ENCODE measurements at regions not wholly inside any gene's neighbourhood (a gene's known extent, or its start where the extent isn't known, plus 50 kb on each side); places are given as distances from the start of the nearest gene placed in this dataset.

GRCh38 chr18:27719680-27720079 lies 457.2 kb downstream of the CDH2 start:
- no peak for TF ChIP-seq CTCF (IDR thresholded peaks at IDR 0.05; ENCODE audit: insufficient read depth, low read depth, low read length, missing control alignments)
- no peak overlapping the region for H3K4me3 ChIP-seq (ENCODE audit: low read depth, low read length)
- no peak for DNase-seq (ENCODE audit: low read depth)

- TF ChIP-seq CTCF (IDR thresholded peaks at IDR 0.05; ENCODE audit: insufficient read depth, low read depth, low read length, missing control alignments), result no peak
- peak; percentile 6 for DNase-seq (ENCODE audit: low read depth)
- H3K4me3 ChIP-seq (ENCODE audit: low read depth, low read length), result no peak overlapping the region
Observed at GRCh38 chr18:27717816-27718215, 459.1 kb downstream of the CDH2 start.

- TF ChIP-seq CTCF (IDR thresholded peaks at IDR 0.05; ENCODE audit: insufficient read depth, low read depth, low read length, missing control alignments), result no peak
- no peak overlapping the region for H3K4me3 ChIP-seq (ENCODE audit: low read depth, low read length)
- DNase-seq (ENCODE audit: low read depth), result no peak
Observed at GRCh38 chr18:27717250-27717649, 459.7 kb downstream of the CDH2 start.

GRCh38 chr18:27715751-27716150 lies 461.2 kb downstream of the CDH2 start:
- TF ChIP-seq CTCF (IDR thresholded peaks at IDR 0.05; ENCODE audit: insufficient read depth, low read depth, low read length, missing control alignments), result no peak
- no peak overlapping the region for H3K4me3 ChIP-seq (ENCODE audit: low read depth, low read length)
- no peak for DNase-seq (ENCODE audit: low read depth)

- DNase-seq (ENCODE audit: low read depth), result no peak
- TF ChIP-seq CTCF (IDR thresholded peaks at IDR 0.05; ENCODE audit: insufficient read depth, low read depth, low read length, missing control alignments), result no peak
- H3K4me3 ChIP-seq (ENCODE audit: low read depth, low read length), result no peak overlapping the region
Observed at GRCh38 chr18:27713738-27714095, 463.2 kb downstream of the CDH2 start.

GRCh38 chr18:27713037-27713737 lies 463.7 kb downstream of the CDH2 start:
- no peak for DNase-seq (ENCODE audit: low read depth)

More at GRCh38 chr18:27713037-27713737, 463.7 kb downstream of the CDH2 start:
- H3K4me3 ChIP-seq (ENCODE audit: low read depth, low read length), result no peak overlapping the region
- TF ChIP-seq CTCF (IDR thresholded peaks at IDR 0.05; ENCODE audit: insufficient read depth, low read depth, low read length, missing control alignments), result no peak
